ENCODE measurements at regions not wholly inside any gene's neighbourhood (a gene's known extent, or its start where the extent isn't known, plus 50 kb on each side); places are given as distances from the start of the nearest gene placed in this dataset.
"Not testable (repeated sequence)": the region's sequence is repeated elsewhere in the genome, so short reads cannot be mapped to it uniquely, and the experiment has no call there.

DNA sequence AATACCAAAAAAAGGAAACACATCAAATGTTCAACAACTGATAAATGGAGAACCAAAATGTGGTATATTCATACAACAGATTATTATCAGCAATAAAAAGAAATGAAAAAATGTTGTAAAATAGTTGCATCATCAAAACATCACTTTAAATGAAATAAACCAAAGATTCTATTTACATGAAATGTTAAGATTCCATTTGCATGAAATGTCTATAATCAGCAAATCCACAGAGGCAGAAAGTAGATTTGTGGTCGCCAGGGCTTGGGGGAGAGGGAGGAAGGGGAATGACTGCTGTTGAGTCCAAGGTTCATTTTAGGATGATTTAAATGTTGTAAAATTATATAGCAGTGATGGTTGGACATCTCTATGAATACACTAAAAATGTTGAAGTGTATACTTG, 181.9 kb downstream of the RTP5 start:
- peaks cover 5% of the 10 kb centered on the region for H3K4me1 Mint-ChIP-seq (ENCODE audit: low read depth)
- intact Hi-C loops (cut with micrococcal nuclease): no loop called here
- H3K36me3 Mint-ChIP-seq (ENCODE audit: low read depth): no peaks in the 10 kb centered on the region
- H3K27ac Mint-ChIP-seq: no peak overlapping the region
- peaks cover 50% of the 10 kb centered on the region for H3K27me3 Mint-ChIP-seq
- H3K4me3 Mint-ChIP-seq: no peak overlapping the region
- no peaks in the 10 kb centered on the region for H3K9me3 Mint-ChIP-seq

DNA sequence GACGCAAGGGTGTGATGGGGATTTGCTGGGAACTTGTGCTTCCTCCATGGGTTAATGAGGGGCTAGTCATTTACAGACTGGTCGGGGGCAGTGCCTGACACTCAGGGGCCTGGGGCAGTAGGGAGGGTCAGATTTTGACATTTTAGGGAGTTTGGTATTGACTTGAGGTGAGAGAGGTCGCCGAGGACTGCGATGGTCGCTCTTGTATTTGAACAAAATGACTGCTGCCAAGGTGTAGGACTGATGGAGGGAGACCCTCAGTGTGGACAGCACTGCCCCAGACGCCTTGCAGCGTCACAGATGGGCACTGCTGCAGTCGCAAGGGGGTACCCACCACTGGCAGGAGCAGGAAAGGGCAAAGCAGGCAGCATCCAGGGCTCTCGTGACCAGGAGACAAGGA, 182.9 kb downstream of the RTP5 start:
- H3K4me3 Mint-ChIP-seq: no peak overlapping the region
- peaks cover 5% of the 10 kb centered on the region for H3K4me1 Mint-ChIP-seq (ENCODE audit: low read depth)
- intact Hi-C loops (cut with micrococcal nuclease): no loop called here
- H3K36me3 Mint-ChIP-seq (ENCODE audit: low read depth): no peaks in the 10 kb centered on the region
- H3K9me3 Mint-ChIP-seq: no peaks in the 10 kb centered on the region
- no peak overlapping the region for H3K27ac Mint-ChIP-seq
- peaks cover 58% of the 10 kb centered on the region for H3K27me3 Mint-ChIP-seq

DNA sequence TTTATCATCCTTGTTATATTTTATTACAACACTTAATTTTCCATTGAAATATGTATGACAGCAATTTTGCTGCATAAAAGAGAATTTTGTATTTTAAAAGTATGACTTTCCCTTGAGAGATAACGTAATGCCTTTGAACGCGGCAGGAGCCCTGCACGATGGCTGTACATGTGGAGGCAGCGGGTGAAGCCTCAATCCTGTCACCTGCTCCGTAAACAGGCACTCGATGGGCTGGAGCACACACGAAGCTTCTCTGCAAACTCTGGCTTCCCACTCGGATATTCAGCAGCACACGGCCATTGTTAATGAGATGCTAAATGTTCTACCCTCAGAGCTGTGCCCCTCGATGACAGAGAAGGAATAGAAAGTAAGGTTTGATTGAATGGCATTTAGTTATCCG, 184.4 kb downstream of the RTP5 start:
- Mint-ChIP-seq H3K36me3 (ENCODE audit: low read depth) (no peaks in the 10 kb centered on the region), H3K27me3 (peaks cover 58% of the 10 kb centered on the region), H3K9me3 (no peaks in the 10 kb centered on the region), H3K27ac (no peak overlapping the region), H3K4me3 (no peak overlapping the region), H3K4me1 (ENCODE audit: low read depth) (peaks cover 5% of the 10 kb centered on the region)
- intact Hi-C loops (cut with micrococcal nuclease): no loop called here

DNA sequence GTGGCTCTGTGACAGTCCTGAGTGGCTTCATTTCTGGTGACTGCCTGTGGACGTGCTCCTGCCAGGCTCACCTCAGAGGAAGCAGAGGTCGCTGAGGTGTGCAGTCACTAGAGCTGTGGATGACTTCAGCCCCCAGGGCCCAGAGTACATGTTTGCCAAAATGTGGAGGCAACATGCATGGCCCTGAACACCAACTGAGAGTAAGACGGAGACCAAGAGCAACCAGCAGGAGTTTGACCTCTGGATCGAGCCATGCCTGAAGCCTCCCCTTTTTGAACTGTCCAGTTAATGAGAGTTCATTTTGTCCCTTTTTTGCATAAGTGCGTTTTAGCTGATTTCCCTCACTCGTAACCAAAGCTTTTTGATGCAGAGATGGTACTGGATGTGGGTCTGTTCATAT, 184.9 kb downstream of the RTP5 start:
- H3K27me3 Mint-ChIP-seq: peaks cover 57% of the 10 kb centered on the region
- intact Hi-C loops (cut with micrococcal nuclease): no loop called here

DNA sequence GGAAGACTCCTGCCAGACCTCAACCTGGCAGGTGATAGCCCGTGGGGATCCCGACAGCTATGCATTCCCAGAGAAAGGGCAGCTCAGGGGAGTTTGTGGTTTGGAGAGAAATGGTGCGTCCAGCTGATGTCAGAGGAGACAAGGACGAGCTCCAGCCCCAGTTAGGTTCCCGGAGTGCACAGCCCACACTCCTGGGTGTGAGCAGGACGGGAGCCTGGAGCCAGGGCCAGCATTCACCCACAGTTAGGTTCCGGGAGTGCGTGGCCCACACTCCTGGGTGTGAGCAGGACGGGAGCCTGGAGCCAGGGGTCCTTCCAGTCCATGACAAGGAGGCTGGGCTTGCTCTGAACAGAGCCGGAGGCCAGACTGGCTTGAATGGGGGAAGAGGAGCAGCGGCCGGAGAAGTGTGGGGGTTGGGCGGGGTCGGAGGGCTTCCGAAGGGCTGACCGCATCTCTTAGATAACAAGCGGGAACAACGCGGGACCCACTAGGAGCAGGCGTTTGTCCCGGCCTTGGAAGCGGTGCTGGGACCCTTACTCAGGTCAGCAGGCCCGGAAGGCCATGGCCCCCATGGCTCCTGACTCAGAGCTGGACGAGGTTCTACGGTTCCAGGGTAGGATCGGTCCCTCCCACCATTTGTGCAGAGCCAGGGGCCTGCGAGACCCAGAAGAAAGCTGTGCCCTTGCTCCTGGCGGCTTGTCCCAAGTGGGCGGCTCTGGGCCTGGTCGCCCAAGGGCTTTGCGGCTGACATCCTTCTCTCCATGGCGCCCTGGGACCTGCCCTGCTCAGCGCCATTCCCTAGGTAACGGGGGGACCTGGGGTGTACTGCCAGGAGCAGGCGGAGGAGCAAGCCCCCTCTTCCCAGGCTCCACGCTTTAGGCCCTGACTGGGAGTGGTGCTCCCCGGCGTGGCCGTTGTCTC, 185.6 kb downstream of the RTP5 start:
- intact Hi-C loops (cut with micrococcal nuclease): no loop called here
- Mint-ChIP-seq H3K4me3 (no peak overlapping the region), H3K4me1 (ENCODE audit: low read depth) (peaks cover 5% of the 10 kb centered on the region), H3K9me3 (no peaks in the 10 kb centered on the region), H3K27me3 (peaks cover 59% of the 10 kb centered on the region), H3K36me3 (ENCODE audit: low read depth) (no peaks in the 10 kb centered on the region), H3K27ac (no peak overlapping the region)

More for the DNA sequence above, 184.9 kb downstream of the RTP5 start:
- Mint-ChIP-seq H3K4me3 (no peak overlapping the region), H3K4me1 (ENCODE audit: low read depth) (peaks cover 5% of the 10 kb centered on the region), H3K9me3 (no peaks in the 10 kb centered on the region), H3K36me3 (ENCODE audit: low read depth) (no peaks in the 10 kb centered on the region), H3K27ac (no peak overlapping the region)

DNA sequence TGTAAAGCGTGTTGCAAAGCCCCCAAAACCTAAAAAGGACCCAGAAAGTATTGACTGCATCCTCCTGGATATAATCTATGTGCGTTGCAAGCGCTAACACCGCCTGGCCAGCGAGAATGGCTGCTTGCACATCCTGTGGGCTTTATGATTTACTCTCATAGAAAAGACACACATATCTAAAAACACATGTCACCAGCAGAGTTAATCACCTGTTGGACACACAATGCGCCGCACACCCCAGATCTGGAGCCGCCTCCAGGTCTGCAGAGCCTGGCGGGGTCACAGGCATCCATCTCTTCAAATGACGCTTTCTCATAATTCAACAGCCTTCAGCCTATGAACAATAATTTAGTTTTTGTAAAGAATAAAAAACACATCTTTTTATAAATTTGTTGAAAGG, 186.5 kb downstream of the RTP5 start:
- H3K4me1 Mint-ChIP-seq (ENCODE audit: low read depth): peaks cover 5% of the 10 kb centered on the region
- H3K27ac Mint-ChIP-seq: no peak overlapping the region
- no peaks in the 10 kb centered on the region for H3K36me3 Mint-ChIP-seq (ENCODE audit: low read depth)
- peaks cover 57% of the 10 kb centered on the region for H3K27me3 Mint-ChIP-seq
- H3K4me3 Mint-ChIP-seq: no peak overlapping the region
- H3K9me3 Mint-ChIP-seq: no peaks in the 10 kb centered on the region
- intact Hi-C loops (cut with micrococcal nuclease): no loop called here

DNA sequence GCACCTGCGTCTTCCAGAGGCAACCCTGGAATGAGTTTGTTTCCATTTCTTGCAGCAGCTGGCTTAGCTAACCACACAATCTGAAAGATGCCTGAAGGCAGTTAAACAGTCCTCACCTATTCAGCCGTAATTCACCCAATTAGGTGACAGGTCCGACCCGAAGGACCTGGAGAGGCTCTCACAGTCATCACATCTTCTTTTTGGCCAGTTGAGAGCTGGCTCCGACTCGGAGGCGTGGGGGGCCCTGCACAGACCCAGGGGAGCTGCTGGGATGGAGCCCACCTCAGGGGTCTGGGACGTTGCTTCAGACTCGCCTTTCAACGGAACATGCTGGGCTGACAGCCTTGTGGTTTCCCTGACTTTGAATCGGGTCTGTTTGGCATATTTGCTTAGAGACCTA, 187.3 kb downstream of the RTP5 start:
- peaks cover 53% of the 10 kb centered on the region for H3K27me3 Mint-ChIP-seq
- no peaks in the 10 kb centered on the region for H3K9me3 Mint-ChIP-seq
- intact Hi-C loops (cut with micrococcal nuclease): no loop called here
- H3K4me1 Mint-ChIP-seq (ENCODE audit: low read depth): peaks cover 5% of the 10 kb centered on the region
- H3K27ac Mint-ChIP-seq: no peak overlapping the region
- no peak overlapping the region for H3K4me3 Mint-ChIP-seq
- no peaks in the 10 kb centered on the region for H3K36me3 Mint-ChIP-seq (ENCODE audit: low read depth)

DNA sequence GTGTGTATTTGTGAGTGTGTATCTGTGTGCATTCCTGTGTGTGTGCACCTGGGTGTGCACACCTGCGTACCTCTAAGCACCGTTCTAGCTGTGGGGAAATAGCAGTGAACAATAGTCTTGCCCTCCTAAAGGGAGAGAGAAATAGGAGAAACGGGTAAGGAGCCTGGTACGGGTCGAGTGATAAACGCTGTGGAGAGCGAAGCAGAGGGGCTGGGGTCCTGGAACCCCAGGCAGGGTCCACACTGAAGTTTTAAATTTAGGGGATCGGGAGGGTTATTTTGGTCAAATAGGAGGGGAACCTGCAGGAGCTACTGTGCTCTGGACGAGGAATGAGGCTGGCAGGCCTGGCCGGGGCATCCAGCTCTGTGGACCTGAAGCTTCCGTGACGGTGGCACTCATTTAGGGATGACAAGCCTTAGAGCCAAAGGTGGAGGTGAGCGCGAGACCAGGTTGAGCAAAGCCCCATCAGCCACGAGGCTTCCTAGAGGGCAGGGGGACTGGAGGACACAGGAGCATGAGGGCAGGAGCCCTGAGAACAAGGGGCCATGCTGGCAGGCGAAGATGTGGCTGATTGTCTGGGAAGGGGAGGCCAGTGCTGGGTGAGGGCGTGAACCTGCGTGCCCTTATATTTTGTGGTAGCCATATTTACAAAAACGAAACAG, 188.0 kb downstream of the RTP5 start:
- Mint-ChIP-seq H3K27me3 (peaks cover 52% of the 10 kb centered on the region), H3K27ac (no peak overlapping the region)
- intact Hi-C loops (cut with micrococcal nuclease): no loop called here

DNA sequence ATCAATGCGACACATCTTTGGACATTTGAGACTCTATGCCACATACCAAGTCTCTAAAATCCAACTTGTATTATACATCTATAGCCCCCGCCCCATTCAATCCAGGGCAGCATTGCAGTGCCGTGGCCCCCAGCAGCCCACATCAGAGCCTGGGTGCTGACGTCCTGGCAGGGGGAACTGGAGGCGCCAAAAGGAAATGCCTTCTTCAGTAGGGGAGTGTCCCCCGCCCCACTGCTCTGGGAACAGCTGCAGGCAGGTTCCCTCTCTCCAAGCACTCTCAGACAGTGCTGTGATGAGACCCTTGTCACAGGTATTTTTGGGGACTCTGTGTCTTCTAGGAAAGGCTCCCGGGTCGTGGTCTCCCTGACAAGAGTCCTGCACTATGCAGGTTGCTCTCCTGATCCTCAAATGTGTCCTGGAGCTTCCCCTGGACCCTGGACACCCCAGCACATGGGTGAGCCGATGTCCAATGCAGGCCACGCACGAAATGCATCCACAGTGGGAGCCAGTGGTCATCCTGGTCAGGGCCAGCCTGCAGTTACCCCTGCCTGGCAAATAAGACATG, 188.7 kb downstream of the RTP5 start:
- H3K4me1 Mint-ChIP-seq (ENCODE audit: low read depth): peaks cover 3% of the 10 kb centered on the region
- intact Hi-C loops (cut with micrococcal nuclease): no loop called here
- no peaks in the 10 kb centered on the region for H3K36me3 Mint-ChIP-seq (ENCODE audit: low read depth)
- peaks cover 52% of the 10 kb centered on the region for H3K27me3 Mint-ChIP-seq
- H3K27ac Mint-ChIP-seq: no peak overlapping the region
- no peak overlapping the region for H3K4me3 Mint-ChIP-seq
- H3K9me3 Mint-ChIP-seq: no peaks in the 10 kb centered on the region

More for the DNA sequence above, 188.0 kb downstream of the RTP5 start:
- Mint-ChIP-seq H3K36me3 (ENCODE audit: low read depth) (no peaks in the 10 kb centered on the region), H3K4me3 (no peak overlapping the region), H3K4me1 (ENCODE audit: low read depth) (peaks cover 5% of the 10 kb centered on the region), H3K9me3 (no peaks in the 10 kb centered on the region)

DNA sequence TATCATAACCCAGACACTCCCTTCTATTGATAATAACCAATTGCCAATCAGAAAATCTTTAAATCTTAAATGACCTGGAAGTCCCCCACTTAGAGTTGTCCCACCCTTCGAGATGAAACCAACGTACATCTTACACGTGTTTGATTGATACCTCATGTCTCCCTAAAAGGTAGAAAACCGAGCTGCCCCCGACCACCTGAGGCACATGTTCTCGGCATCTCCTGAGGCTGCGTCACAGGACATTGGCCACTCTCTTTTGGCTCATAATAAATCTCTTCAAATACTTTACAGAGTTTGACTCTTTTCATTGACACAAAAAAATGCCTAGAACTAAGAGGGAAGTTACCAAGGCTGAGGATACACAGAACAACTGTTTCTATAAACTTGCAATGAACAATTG, 190.0 kb downstream of the RTP5 start:
- Mint-ChIP-seq H3K4me1 (ENCODE audit: low read depth) (no peaks in the 10 kb centered on the region), H3K27ac (no peak overlapping the region), H3K36me3 (ENCODE audit: low read depth) (no peaks in the 10 kb centered on the region), H3K4me3 (no peak overlapping the region), H3K27me3 (peaks cover 45% of the 10 kb centered on the region), H3K9me3 (no peaks in the 10 kb centered on the region)
- intact Hi-C loops (cut with micrococcal nuclease): no loop called here

DNA sequence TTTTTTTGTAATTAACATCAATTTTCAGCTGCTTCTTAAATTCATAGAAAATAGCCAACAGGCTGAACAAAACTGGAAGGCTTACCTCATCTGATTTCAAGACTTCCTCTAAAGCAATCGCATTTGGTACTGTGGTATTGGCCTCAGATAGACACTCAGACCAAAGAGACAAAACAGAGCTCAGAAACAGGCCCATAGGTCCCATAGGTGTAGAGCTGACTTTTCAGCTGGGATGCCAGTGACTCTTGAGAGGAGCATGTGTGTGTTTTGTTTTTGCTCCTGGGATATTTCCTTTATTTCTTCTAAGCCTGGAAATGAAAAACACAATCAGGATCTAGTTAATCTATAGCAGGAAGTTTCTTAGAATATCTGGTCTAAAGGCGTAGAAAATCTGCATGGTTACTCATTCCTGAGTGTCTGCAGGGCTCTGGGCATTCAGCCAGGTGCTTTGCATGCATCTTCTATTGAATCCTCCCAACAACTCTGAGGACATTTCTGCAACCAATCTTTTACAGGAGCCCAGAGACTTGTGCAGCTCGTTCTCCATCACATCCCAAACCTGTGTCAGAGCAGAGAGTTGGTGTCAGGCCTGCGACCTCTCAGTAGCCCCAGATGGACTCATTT, 190.8 kb downstream of the RTP5 start:
- intact Hi-C loops (cut with micrococcal nuclease): no loop called here
- Mint-ChIP-seq H3K27me3 (peaks cover 40% of the 10 kb centered on the region), H3K27ac (no peak overlapping the region), H3K4me1 (ENCODE audit: low read depth) (no peaks in the 10 kb centered on the region), H3K4me3 (no peak overlapping the region), H3K9me3 (no peaks in the 10 kb centered on the region), H3K36me3 (ENCODE audit: low read depth) (no peaks in the 10 kb centered on the region)

DNA sequence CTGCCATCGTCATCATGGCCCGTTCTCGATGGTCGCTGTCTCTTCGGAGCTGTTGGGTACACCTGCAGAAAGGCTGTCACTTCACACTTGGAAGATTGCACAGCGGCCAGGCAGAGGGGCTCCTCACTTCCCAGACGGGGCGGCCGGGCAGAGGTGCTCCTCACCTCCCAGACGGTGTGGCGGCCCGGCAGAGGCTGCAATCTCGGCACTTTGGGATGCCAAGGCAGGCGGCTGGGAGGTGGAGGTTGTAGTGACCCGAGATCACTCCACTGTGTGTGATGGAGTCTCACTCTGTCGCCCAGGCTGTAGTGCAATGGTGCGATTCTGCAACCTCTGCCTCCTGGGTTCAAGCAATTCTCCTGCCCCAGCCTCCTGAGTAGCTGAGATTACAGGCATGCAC, 192.4 kb downstream of the RTP5 start:
- intact Hi-C loops (cut with micrococcal nuclease); H3K27ac Mint-ChIP-seq; H3K36me3 Mint-ChIP-seq (ENCODE audit: low read depth); H3K9me3 Mint-ChIP-seq; H3K4me3 Mint-ChIP-seq; H3K4me1 Mint-ChIP-seq (ENCODE audit: low read depth): not testable (repeated sequence)
- peaks cover 44% of the 10 kb centered on the region for H3K27me3 Mint-ChIP-seq

DNA sequence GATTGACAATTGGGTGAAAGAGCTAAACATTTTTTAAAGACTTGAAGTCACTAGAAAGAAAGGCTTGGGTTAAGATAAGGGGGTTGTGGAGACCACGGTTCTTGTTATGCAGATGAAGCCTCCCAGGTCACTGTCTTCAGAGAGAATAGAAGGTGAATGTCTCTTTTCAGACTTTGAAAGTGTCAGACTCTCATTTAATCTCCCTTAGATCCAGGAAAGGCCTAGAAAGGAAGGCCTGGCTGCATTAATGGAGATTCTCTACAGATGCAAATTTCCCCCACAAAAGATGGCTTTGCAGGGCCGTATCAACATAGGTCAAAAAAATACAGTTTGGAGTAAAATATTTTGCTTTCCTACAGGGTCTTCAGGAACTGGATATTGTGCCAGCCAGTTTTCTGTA, 193.9 kb downstream of the RTP5 start:
- H3K4me3 Mint-ChIP-seq: no peak overlapping the region
- no peaks in the 10 kb centered on the region for H3K36me3 Mint-ChIP-seq (ENCODE audit: low read depth)
- no peaks in the 10 kb centered on the region for H3K4me1 Mint-ChIP-seq (ENCODE audit: low read depth)
- no peak overlapping the region for H3K27ac Mint-ChIP-seq
- H3K9me3 Mint-ChIP-seq: no peaks in the 10 kb centered on the region
- intact Hi-C loops (cut with micrococcal nuclease): no loop called here
- peaks cover 38% of the 10 kb centered on the region for H3K27me3 Mint-ChIP-seq

DNA sequence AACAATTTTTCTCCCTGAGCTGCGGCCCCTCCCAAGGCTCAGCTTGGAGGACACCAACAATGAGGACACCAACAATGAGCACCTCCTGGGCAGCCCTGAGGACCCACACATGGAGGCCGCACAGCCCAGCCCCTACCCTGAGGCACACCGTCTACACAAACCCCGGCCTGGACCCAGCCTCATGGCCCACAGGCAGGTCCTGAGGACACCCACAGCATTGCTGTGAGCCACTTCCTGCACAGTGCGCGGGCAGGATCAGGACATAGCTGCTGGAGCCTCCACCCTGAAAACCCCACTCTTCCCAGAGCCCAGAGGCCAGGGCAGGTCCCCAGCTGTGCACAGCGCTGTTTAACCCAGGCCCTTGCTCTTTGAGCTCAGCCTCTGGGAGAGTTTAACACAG, 194.3 kb downstream of the RTP5 start:
- Mint-ChIP-seq H3K4me1 (ENCODE audit: low read depth) (no peaks in the 10 kb centered on the region), H3K36me3 (ENCODE audit: low read depth) (no peaks in the 10 kb centered on the region), H3K27ac (no peak overlapping the region), H3K4me3 (no peak overlapping the region), H3K9me3 (no peaks in the 10 kb centered on the region), H3K27me3 (peaks cover 40% of the 10 kb centered on the region)
- intact Hi-C loops (cut with micrococcal nuclease): no loop called here
